Activated CD8-positive, alpha-beta memory T cell treated with anti-CD3 and anti-CD28 coated beads, Interleukin-2, amount 50 U/mL, for 24 hours (primary cell): ENCODE measurements at regions not wholly inside any gene's neighbourhood (a gene's known extent, or its start where the extent isn't known, plus 50 kb on each side); places are given as distances from the start of the nearest gene placed in this dataset.
"Not testable (repeated sequence)": the region's sequence is repeated elsewhere in the genome, so short reads cannot be mapped to it uniquely, and the experiment has no call there.

Experiments used
- DNase-seq: peaks from one replicate; pipeline ENCODE4 v3.0.0-alpha.2; 2020; ENCODE audit errors: extremely low read depth

DNA sequence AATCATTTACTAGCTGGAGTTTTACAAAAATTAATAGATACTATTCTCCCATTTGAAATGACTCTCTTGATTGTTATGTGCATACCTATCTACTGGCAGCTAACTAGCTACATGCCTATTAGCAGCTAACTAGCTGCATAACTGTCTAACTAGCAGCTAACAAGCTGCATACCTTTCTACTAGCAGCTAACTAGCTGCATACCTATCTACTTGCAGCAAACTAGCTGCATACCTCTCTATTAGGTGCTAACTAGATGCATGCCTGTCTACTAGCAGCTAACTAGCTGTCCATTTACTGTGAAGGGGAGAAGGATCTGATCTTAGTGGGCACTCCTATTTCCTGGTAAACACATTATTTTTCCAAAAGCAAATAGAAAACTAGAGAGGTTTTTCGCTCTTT, 439.4 kb upstream of the PFKP start:
- no peak for DNase-seq

GRCh38 chr10:2625094-2625493, 442.3 kb upstream of the PFKP start:
- DNase-seq: no peak

- no peak for DNase-seq
Measured at GRCh38 chr10:2623675-2624274, 443.6 kb upstream of the PFKP start.

DNA sequence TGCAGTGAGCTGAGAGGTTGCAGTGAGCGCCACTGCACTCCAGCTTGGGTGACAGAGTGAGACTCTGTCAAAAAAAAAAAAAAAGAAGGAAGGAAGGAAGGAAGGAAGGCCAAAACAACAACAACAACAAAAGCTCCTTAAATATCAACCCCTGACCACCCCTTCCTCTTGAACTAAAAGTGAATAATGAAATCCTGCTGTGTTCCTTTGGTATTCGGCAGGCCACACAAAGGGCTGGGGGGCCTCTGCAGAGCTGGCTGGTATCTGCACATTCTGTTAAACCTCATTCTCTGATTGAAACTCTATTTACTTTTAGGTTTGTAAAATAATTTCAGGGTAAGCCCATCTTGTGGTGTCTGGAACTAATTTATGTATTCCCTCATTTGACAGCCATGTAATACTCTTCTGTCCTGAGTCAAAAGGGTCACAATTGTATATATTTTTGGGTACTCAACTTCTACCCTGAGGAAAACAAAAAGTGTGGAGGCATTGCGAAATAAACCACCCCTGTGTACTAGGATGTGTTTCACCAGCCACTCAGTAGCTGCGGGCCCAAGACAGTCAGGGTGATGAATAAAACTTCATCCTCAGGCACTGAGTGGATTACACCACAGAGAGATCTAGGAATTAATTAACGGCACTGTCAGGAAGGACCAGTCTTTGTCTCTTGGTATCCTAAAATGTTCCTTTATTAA, 446.4 kb upstream of the PFKP start:
- DNase-seq: no peak

DNA sequence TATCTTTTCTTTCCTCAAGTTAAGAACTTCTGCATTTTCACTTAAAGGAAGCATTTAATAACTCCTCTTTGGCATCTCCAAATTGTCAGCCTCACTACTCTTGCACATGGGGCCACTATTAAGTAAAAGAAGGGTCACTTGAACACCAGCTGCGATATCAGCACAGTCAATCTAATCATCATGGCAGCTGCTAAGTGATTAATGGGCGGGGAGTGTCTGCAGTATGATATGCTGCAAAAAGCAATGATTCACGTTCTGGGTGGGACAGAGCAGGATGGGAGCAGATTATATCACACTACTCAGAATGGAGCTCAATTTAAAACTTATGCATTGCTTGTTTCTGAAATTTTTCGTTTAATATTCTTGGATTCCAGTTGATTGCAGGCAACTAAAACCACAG, 447.4 kb upstream of the PFKP start:
- no peak for DNase-seq

DNA sequence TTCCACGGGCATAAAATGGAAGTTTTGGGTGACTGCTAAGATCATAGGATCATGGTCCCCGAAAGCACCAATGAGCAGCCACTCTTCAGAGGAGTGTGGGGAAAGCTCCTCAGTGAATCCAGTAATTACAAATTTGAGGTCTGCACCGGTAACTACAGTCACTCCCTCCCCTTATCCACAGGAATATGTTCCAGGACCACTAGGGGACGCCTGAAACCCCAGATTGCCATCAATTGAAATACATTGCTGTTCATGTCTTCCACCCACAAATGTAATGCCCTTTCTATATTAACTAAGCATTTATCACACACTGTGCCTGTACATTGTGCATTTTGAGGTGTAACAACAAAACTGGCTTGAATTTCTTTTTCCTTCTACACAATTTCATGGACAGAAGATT, 447.9 kb upstream of the PFKP start:
- no peak for DNase-seq

DNA sequence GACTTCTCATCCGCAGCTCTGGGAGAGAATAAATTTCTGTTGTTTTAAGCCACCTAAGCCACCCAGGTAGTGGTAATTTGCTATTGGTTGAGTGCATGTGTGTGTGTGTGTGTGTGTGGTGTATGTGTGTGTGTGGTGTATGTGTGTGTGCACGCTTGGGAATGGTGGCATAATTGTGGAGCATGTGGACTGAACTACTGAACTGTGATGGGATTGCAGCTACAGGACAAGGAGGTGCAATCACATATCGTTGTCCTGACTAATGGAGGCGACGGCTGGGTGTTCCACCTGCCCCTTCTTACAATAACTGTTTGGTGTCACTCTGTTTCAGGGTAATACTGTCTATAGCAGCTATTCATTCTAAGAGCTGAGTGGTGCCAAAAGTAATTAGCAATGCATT, 448.7 kb upstream of the PFKP start:
- DNase-seq: no peak

GRCh38 chr10:2616215-2616614, 451.1 kb upstream of the PFKP start:
- DNase-seq: no peak

DNA sequence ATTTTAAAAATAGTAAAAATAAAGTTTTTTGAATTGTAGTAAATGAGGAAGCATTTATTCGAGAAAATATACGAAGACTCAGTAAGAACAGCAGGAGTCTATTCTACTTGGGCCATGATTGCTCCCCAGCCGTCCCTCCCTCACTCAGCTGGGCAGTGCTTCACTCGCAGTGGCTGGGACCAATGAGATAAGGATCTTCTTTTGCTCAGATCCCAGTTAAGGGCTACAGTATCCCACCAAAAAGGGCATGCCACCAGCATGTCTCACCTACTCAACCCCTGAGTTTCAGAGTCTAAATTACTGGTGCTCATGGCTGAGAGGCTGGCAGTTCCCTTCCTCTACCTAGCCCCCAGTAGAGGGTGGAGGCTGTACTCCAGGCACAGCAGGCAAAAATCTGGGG, 455.7 kb upstream of the PFKP start:
- DNase-seq: no peak

- DNase-seq: no peak
Measured at GRCh38 chr10:2610946-2611345, 456.4 kb upstream of the PFKP start.

DNA sequence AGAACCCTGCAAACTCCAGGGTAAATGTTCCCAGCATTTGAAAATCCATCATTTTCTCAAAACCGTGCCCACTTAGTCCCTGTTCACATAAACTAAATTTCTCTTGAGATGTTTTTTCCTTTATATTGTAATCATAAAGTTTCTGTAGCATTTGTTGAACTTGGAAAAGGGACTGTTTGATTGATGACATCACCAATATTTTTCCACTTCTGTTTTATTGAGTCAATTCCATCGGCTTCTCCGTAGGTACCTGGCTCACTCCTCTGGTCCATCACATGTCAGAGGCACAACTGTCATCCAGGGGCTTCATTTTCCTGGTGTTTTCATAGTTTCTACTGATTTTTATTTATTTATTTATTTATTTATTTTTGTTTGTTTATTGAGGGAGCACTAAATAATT, 462.5 kb upstream of the PFKP start:
- no peak for DNase-seq

GRCh38 chr10:2599571-2599970, 467.8 kb upstream of the PFKP start:
- no peak for DNase-seq

DNA sequence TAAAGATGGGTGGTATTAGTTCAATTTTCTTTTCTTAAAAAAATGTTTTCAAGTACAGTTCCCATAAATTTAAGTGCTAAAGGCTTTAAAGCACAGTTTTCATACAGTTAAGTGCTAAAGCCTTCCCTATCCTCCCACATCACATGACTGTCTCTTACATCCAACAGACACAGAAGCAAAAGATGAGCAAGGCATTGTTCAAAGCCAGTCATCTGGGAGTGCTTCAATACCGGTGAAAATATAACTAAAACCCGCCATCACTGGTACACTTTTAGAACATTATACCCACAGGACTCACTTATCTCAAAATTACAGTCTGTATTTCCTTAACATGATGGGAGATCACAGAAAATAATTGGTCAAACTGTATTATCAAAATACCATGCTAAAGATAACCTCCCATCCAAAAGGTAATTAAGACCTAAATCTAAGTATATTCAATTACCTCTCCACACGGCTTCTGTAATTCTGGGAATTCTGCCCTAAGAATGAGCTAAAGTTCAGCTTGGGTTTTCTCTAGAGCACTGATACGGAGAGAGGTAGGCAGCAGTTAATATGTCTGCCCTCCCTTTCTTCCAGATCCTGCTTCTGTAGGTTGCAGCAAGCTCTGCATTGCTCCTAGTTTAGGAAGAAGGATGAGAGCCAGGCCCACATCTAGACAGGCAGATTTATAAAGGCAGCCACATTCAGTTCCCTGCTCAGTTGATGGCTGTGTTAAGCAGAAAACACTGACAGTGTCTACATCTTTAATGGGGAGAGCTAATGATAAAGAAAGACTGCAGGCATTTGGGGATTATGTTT, 474.8 kb upstream of the PFKP start:
- DNase-seq: no peak

GRCh38 chr10:2589196-2589595, 478.2 kb upstream of the PFKP start:
- no peak for DNase-seq

GRCh38 chr10:2584385-2584784, 483.0 kb upstream of the PFKP start:
- DNase-seq: no peak

DNA sequence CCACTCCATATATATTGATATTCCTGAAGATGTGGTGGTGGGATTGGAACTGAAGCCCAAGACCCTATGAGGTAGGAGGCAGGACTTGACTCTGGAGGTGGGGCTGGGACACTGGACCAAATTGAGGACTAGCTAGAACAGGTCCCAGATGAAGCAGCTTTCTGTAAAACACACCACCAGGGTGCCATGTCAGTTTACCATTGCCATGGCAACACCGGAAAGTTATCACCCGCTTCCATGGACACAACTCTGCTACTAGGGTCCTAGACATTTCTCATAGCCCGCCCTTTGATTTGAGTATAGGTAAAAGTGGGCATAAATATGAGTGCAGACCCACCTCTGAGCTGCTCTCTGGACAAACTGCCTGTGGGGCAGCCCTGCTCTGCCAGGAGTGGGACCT, 490.5 kb upstream of the PFKP start:
- no peak for DNase-seq

DNA sequence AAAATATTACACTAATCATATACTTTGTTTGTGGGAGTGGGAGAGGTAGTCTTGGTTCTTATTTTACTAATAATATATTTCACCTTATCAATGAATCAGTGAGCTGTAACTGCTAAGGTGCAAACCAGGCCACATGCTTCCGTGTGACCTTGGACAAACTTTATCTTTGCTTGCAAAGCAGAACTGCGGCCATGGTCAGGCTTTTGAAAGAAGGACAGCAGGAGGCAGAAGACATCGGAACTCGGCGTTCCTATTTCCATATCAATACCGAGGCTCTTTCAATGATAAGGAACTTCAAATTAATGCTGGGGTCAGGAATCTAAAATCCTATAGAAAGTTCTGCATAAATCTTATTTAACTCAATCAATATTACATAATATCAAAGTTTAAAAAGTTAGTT, 491.9 kb upstream of the PFKP start:
- no peak for DNase-seq

GRCh38 chr10:2572611-2573010, 494.7 kb upstream of the PFKP start:
- DNase-seq: no peak

DNA sequence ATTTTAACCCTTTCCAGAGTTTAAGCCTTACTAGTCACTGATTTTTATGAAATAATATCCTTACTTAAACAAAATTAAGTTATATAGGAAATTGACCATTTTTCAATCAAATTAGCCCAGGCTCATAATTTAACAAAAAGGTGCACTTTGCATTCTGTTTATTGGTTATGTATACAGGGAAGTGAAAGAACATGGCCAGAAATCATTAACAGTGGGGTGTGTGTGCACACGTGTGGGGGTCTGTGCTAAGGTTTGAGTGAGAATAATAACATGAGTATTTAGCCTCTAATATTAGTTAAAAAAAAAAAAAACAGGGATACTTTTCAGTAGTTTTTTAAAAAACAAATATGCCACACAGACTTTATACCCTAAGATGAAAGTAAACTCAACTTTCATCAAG, 510.5 kb upstream of the PFKP start:
- no peak for DNase-seq

DNA sequence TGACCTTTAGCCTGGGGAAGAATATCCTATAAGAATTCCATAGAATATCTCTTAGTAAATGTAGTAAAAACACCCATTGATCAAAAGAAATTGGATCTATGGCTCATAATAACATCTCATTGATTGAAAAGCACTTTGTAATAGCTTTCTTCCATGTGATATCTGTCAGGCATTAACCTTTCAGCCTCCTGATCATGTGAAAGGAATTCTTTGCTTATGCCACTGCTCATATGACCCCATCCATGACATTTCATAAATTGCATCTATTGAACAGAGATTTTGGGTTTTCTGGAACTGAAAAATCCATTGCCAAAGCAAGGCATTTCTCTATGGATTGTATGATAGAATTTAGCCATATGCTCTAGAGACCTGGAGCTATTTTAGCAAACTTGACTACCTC, 519.3 kb upstream of the PFKP start:
- no peak for DNase-seq

DNA sequence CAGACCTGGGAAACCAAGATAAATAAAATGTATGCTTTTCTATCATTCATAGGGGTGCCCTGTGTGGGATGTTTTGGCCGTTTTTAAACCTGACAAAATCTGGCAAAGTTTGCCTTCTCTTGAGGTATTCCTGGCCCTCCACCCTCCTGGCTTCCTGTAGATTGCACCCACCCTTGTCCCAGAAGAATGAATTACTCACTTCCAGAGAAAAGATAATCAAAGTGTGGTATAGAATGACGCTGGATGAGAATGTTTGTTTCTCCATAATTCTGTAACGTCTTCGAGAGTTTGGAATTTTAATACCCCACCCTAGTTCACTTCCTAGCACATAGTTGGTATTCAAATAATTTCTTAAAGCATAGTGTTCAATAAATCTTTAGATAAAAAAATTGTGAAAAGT, 519.7 kb upstream of the PFKP start:
- no peak for DNase-seq

- DNase-seq: not testable (repeated sequence)
Measured at GRCh38 chr10:2546894-2547293, 520.5 kb upstream of the PFKP start.

DNA sequence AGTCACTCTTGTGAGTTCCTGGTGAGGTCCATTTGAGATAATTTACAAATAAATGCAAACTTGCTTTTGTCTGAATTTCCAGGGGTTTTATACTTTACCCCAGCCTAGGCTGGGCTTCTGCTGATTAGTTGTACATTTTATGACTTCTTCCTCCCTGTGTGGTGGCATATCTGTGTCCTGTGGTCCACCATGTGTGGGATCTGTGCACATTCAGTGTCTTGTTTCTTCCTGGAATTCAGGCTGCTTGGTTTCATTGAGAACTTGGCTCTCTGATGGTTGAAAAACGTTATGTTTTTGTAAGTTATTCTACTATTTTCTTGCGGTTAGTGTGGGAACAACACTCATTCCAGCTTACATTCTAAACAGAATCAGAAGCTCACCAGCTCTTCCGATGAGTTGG, 523.4 kb upstream of the PFKP start:
- no peak for DNase-seq
